ENCODE measurements at regions not wholly inside any gene's neighbourhood (a gene's known extent, or its start where the extent isn't known, plus 50 kb on each side); places are given as distances from the start of the nearest gene placed in this dataset.

- 33 to 46% (median 44%) methylated on average over 5 of the region's 5 CpGs for WGBS, 5 donors
- TF ChIP-seq POLR2A (IDR thresholded peaks at IDR 0.05), result no peak
- Histone ChIP-seq H3K27me3 (no peaks in the 10 kb centered on the region), H3K9me3 (no peaks in the 10 kb centered on the region), H3K36me3 (no peaks in the 10 kb centered on the region), H3K4me3 (no peak overlapping the region), H3K4me1 (no peaks in the 10 kb centered on the region), H3K27ac (no peak overlapping the region)
- intact Hi-C loops (cut with DNase I; ENCODE audit: low total_unique reads), result no loop called here
- DNase-seq, result peak; percentile 27 to 34
These were observed 221.6 kb downstream of the ACTL7B start for GRCh38 chr9:108634204-108634603.

- Histone ChIP-seq H3K9me3 (no peaks in the 10 kb centered on the region), H3K4me3 (no peak overlapping the region), H3K4me1 (no peaks in the 10 kb centered on the region), H3K36me3 (no peaks in the 10 kb centered on the region), H3K27ac (no peak overlapping the region), H3K27me3 (no peaks in the 10 kb centered on the region)
- no peak for TF ChIP-seq EP300 (IDR thresholded peaks at IDR 0.05)
- no peak for TF ChIP-seq CTCF (IDR thresholded peaks at IDR 0.05)
- TF ChIP-seq POLR2A (IDR thresholded peaks at IDR 0.05), result no peak
- no peak for TF ChIP-seq POLR2AphosphoS5 (IDR thresholded peaks at IDR 0.05)
- DNase-seq, result no peak
- intact Hi-C loops (cut with DNase I; ENCODE audit: low total_unique reads), result no loop called here
- WGBS, 5 donors, result 45 to 69% (median 64%) methylated on average over 3 of the region's 3 CpGs
These were observed 224.1 kb downstream of the ACTL7B start for GRCh38 chr9:108631496-108632285.

GRCh38 chr9:108628316-108628715 is 227.5 kb downstream of the ACTL7B start:
- intact Hi-C loops (cut with DNase I; ENCODE audit: low total_unique reads), result no loop called here
- H3K4me3 ChIP-seq, result no peak overlapping the region
- no peaks in the 10 kb centered on the region for H3K36me3 ChIP-seq
- no peaks in the 10 kb centered on the region for H3K4me1 ChIP-seq
- H3K27ac ChIP-seq, result no peak overlapping the region
- no peak for DNase-seq
- no peaks in the 10 kb centered on the region for H3K27me3 ChIP-seq
- no peaks in the 10 kb centered on the region for H3K9me3 ChIP-seq
- TF ChIP-seq POLR2AphosphoS5 (IDR thresholded peaks at IDR 0.05), result no peak
- TF ChIP-seq POLR2A (IDR thresholded peaks at IDR 0.05), result no peak

- H3K36me3 ChIP-seq, result no peaks in the 10 kb centered on the region
- no peaks in the 10 kb centered on the region for H3K9me3 ChIP-seq
- TF ChIP-seq POLR2A (IDR thresholded peaks at IDR 0.05) (no peak), POLR2AphosphoS5 (IDR thresholded peaks at IDR 0.05) (no peak), EP300 (IDR thresholded peaks at IDR 0.05) (no peak), CTCF (IDR thresholded peaks at IDR 0.05) (no peak)
- H3K27ac ChIP-seq, result no peak overlapping the region
- DNase-seq, result no peak
- intact Hi-C loops (cut with DNase I; ENCODE audit: low total_unique reads), result no loop called here
- WGBS, 5 donors, result 82 to 93% (median 88%) methylated on average over 19 of the region's 19 CpGs
- no peak overlapping the region for H3K4me3 ChIP-seq
- no peaks in the 10 kb centered on the region for H3K4me1 ChIP-seq
- no peaks in the 10 kb centered on the region for H3K27me3 ChIP-seq
These were observed 229.0 kb downstream of the ACTL7B start for GRCh38 chr9:108626743-108627142.

GRCh38 chr9:108621991-108622855 is 233.6 kb downstream of the ACTL7B start:
- H3K27ac ChIP-seq, result no peak overlapping the region

More at GRCh38 chr9:108621991-108622855, 233.6 kb downstream of the ACTL7B start:
- WGBS, 5 donors, result 72 to 86% (median 81%) methylated on average over 3 of the region's 3 CpGs
- DNase-seq, result no peak
- H3K4me1 ChIP-seq, result no peaks in the 10 kb centered on the region
- intact Hi-C loops (cut with DNase I; ENCODE audit: low total_unique reads), result no loop called here
- no peaks in the 10 kb centered on the region for H3K27me3 ChIP-seq
- no peak for TF ChIP-seq POLR2A (IDR thresholded peaks at IDR 0.05)
- no peak for TF ChIP-seq EP300 (IDR thresholded peaks at IDR 0.05)
- TF ChIP-seq POLR2AphosphoS5 (IDR thresholded peaks at IDR 0.05), result no peak
- no peak for TF ChIP-seq CTCF (IDR thresholded peaks at IDR 0.05)
- no peaks in the 10 kb centered on the region for H3K36me3 ChIP-seq
- H3K4me3 ChIP-seq, result no peak overlapping the region
- no peaks in the 10 kb centered on the region for H3K9me3 ChIP-seq
